ENCODE measurements at regions not wholly inside any gene's neighbourhood (a gene's known extent, or its start where the extent isn't known, plus 50 kb on each side); places are given as distances from the start of the nearest gene placed in this dataset.

DNA sequence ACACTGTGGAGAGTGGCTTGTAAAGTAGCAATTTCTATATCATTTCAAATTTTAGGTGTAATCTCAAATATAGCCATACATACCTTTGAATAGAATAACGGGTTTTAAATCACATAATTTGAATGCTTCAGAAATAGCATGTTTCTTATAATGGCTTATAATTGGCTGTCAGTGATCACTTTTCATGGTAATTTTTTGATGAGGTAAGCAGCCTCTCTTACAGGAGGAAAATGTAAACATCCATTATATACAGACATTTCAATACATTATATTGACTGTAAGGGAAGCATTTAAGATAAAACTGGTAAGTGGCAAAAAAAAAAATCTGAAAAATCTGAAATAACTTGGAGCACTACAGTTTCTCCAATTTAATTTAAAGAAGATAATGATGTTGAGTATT, 67.8 kb upstream of the PHACTR2 start:
- H3K27me3 Mint-ChIP-seq (ENCODE audit: unreplicated experiment), result no peaks in the 10 kb centered on the region
- no peaks in the 10 kb centered on the region for H3K36me3 Mint-ChIP-seq (ENCODE audit: unreplicated experiment)
- H3K27ac Mint-ChIP-seq (ENCODE audit: unreplicated experiment), result no peak overlapping the region
- peaks cover 41% of the 10 kb centered on the region for H3K4me1 Mint-ChIP-seq (ENCODE audit: unreplicated experiment)
- no peak for DNase-seq (ENCODE audit: extremely low spot score, unreplicated experiment)
- no peaks in the 10 kb centered on the region for H3K9me3 Mint-ChIP-seq (ENCODE audit: unreplicated experiment)
- TF ChIP-seq, protein P1, sequence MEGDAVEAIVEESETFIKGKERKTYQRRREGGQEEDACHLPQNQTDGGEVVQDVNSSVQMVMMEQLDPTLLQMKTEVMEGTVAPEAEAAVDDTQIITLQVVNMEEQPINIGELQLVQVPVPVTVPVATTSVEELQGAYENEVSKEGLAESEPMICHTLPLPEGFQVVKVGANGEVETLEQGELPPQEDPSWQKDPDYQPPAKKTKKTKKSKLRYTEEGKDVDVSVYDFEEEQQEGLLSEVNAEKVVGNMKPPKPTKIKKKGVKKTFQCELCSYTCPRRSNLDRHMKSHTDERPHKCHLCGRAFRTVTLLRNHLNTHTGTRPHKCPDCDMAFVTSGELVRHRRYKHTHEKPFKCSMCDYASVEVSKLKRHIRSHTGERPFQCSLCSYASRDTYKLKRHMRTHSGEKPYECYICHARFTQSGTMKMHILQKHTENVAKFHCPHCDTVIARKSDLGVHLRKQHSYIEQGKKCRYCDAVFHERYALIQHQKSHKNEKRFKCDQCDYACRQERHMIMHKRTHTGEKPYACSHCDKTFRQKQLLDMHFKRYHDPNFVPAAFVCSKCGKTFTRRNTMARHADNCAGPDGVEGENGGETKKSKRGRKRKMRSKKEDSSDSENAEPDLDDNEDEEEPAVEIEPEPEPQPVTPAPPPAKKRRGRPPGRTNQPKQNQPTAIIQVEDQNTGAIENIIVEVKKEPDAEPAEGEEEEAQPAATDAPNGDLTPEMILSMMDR (IDR thresholded peaks at IDR 0.05), result no peak
- no peak overlapping the region for H3K4me3 Mint-ChIP-seq (ENCODE audit: unreplicated experiment)

DNA sequence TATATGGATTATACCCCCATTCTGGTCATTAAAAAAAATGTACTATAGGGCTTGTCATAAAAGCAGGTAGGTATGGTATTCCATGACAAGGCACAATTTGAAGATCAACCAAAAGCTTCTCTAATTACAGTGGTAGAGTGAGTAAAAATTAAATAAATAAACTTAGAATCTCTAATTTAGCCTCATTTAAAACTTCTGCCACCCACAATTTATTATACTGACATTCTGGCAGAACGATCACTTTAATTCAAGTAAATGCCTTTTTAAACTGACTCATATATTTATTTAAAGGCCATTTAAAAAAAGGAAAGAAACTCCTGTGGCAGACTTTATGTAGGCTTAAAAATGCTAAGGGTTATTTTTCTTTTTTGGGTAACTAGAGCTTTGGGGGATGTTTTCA, 68.3 kb upstream of the PHACTR2 start:
- Mint-ChIP-seq H3K4me1 (ENCODE audit: unreplicated experiment) (peaks cover 41% of the 10 kb centered on the region), H3K36me3 (ENCODE audit: unreplicated experiment) (no peaks in the 10 kb centered on the region), H3K9me3 (ENCODE audit: unreplicated experiment) (no peaks in the 10 kb centered on the region), H3K27me3 (ENCODE audit: unreplicated experiment) (no peaks in the 10 kb centered on the region), H3K27ac (ENCODE audit: unreplicated experiment) (no peak overlapping the region), H3K4me3 (ENCODE audit: unreplicated experiment) (no peak overlapping the region)
- TF ChIP-seq, protein P1 (IDR thresholded peaks at IDR 0.05), result no peak
- no peak for DNase-seq (ENCODE audit: extremely low spot score, unreplicated experiment)

DNA sequence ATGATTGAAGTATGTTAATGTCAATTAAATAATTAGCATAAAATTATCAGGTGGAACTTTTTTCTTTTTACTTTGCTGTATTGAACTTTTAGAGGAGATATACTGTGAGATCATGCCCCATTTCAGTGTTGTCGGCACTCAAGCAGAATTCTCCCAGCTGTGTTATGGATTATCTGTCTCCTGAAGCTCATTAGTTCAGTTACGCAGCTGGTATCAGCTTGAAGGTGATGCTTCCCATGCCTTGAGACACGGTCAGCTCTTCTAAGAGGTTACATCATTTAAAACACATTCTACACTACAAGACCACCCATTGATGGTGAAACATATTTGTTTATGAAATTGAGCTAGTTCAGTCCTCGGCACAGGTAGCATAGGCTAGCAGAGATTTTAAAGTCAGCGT, 68.9 kb upstream of the PHACTR2 start:
- no peaks in the 10 kb centered on the region for H3K9me3 Mint-ChIP-seq (ENCODE audit: unreplicated experiment)
- no peaks in the 10 kb centered on the region for H3K27me3 Mint-ChIP-seq (ENCODE audit: unreplicated experiment)
- TF ChIP-seq, protein P1 (IDR thresholded peaks at IDR 0.05), result no peak
- H3K4me3 Mint-ChIP-seq (ENCODE audit: unreplicated experiment), result no peak overlapping the region
- H3K4me1 Mint-ChIP-seq (ENCODE audit: unreplicated experiment), result peaks cover 37% of the 10 kb centered on the region
- no peak for DNase-seq (ENCODE audit: extremely low spot score, unreplicated experiment)
- no peak overlapping the region for H3K27ac Mint-ChIP-seq (ENCODE audit: unreplicated experiment)
- no peaks in the 10 kb centered on the region for H3K36me3 Mint-ChIP-seq (ENCODE audit: unreplicated experiment)

DNA sequence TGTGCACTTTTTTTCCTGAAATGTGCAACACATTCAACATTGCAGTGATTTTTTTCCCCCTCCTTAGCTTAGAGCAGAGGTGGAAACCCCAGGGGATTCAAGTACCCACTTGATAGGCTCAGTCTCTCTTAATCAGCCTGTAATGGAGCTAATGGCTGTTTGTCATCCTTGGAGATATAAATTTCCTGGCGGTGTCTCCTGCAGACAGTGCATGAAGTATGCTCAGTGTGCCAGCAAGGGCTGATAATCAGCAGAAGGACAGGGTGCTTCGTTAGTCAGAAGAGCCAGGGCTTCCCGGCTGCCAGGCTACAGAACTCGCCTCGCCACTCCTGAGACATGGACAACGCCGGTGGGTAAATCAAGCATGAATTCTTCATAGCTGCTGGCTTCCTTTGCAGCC, 69.8 kb upstream of the PHACTR2 start:
- H3K9me3 Mint-ChIP-seq (ENCODE audit: unreplicated experiment), result no peaks in the 10 kb centered on the region
- no peak overlapping the region for H3K27ac Mint-ChIP-seq (ENCODE audit: unreplicated experiment)
- no peak overlapping the region for H3K4me3 Mint-ChIP-seq (ENCODE audit: unreplicated experiment)
- TF ChIP-seq, protein P1 (IDR thresholded peaks at IDR 0.05), result no peak
- peaks cover 39% of the 10 kb centered on the region for H3K4me1 Mint-ChIP-seq (ENCODE audit: unreplicated experiment)
- no peak for DNase-seq (ENCODE audit: extremely low spot score, unreplicated experiment)
- no peaks in the 10 kb centered on the region for H3K27me3 Mint-ChIP-seq (ENCODE audit: unreplicated experiment)
- no peaks in the 10 kb centered on the region for H3K36me3 Mint-ChIP-seq (ENCODE audit: unreplicated experiment)

DNA sequence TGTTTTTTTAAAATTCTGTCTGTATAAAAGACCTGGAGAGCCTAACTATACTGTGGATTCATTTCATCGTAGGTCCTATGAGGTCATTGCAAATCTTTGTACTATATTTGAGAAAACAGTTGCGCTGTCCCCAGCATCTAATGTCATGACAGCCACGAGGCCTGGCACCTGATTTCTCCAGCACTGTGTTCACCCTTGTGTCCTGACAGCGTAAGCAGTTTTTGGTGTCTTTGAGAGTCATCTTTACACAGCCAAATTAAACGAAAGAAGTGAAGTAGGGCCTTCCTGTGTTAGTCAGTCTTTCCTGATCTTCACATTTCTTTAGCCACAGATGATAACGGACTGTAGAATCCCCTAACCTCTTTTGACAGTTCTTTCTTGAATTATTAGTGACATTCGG, 70.6 kb upstream of the PHACTR2 start:
- TF ChIP-seq, protein P1 (IDR thresholded peaks at IDR 0.05), result no peak
- no peaks in the 10 kb centered on the region for H3K27me3 Mint-ChIP-seq (ENCODE audit: unreplicated experiment)
- H3K4me3 Mint-ChIP-seq (ENCODE audit: unreplicated experiment), result no peak overlapping the region
- no peaks in the 10 kb centered on the region for H3K9me3 Mint-ChIP-seq (ENCODE audit: unreplicated experiment)
- no peaks in the 10 kb centered on the region for H3K36me3 Mint-ChIP-seq (ENCODE audit: unreplicated experiment)
- H3K27ac Mint-ChIP-seq (ENCODE audit: unreplicated experiment), result no peak overlapping the region
- DNase-seq (ENCODE audit: extremely low spot score, unreplicated experiment), result no peak
- peaks cover 39% of the 10 kb centered on the region for H3K4me1 Mint-ChIP-seq (ENCODE audit: unreplicated experiment)
